GM23338 (cell line): ENCODE measurements at regions not wholly inside any gene's neighbourhood (a gene's known extent, or its start where the extent isn't known, plus 50 kb on each side); places are given as distances from the start of the nearest gene placed in this dataset.

ENCODE experiments used
- ATAC-seq: fragments of 200-7000 bp; cut with Tn5 transposase; 3 replicates; pipeline ENCODE4 v1.9.1; 2020
- DNase-seq: peaks from one replicate; pipeline ENCODE4 v3.0.0-alpha.2; 2015; ENCODE audit warnings: low spot score
- H2AFZ ChIP-seq: fragments of 200-600 bp; sonication (generic); 2 replicates; pipeline ENCODE4 v1.8.0; 2016; ENCODE audit warnings: antibody characterized with exemption, mild to moderate bottlenecking, moderate library complexity
- H3F3A ChIP-seq: fragments of 200-600 bp; sonication (generic); replicated peaks from 2 replicates; pipeline ENCODE4 v1.8.0; 2017; ENCODE audit warnings: antibody characterized with exemption, mixed run types, low read depth
- H3K27ac ChIP-seq: fragments of 200-600 bp; sonication (generic); 2 replicates; pipeline ENCODE4 v1.6.1; 2016; ENCODE audit warnings: low read depth
- H3K27me3 ChIP-seq: fragments of 200-600 bp; sonication (generic); 2 replicates; pipeline ENCODE4 v1.8.0; 2016; ENCODE audit warnings: mild to moderate bottlenecking, mixed run types, moderate library complexity; ENCODE audit not compliant: insufficient read depth
- H3K36me3 ChIP-seq: fragments of 200-600 bp; sonication (generic); 2 replicates; pipeline ENCODE4 v1.8.0; 2016; ENCODE audit warnings: mild to moderate bottlenecking; ENCODE audit not compliant: insufficient read depth
- H3K4me1 ChIP-seq: fragments of 200-600 bp; sonication (generic); 2 replicates; pipeline ENCODE4 v1.8.0; 2016; ENCODE audit warnings: mild to moderate bottlenecking, moderate library complexity; ENCODE audit not compliant: insufficient read depth
- H3K4me2 ChIP-seq: fragments of 200-600 bp; sonication (generic); 2 replicates; pipeline ENCODE4 v1.7.1; 2017; ENCODE audit warnings: mixed run types
- H3K4me3 ChIP-seq: fragments of 200-600 bp; sonication (generic); 2 replicates; pipeline ENCODE4 v1.6.1; 2016; ENCODE audit warnings: mixed run types
- H3K79me2 ChIP-seq: fragments of 200-600 bp; sonication (generic); replicated peaks from 2 replicates; pipeline ENCODE4 v1.8.0; 2017; ENCODE audit warnings: mild to moderate bottlenecking; ENCODE audit not compliant: insufficient read depth
- H3K9me2 ChIP-seq: fragments of 200-600 bp; sonication (generic); 2 replicates; pipeline ENCODE4 v1.8.0; 2017; ENCODE audit not compliant: insufficient read depth
- H4K20me1 ChIP-seq: fragments of 200-600 bp; sonication (generic); replicated peaks from 2 replicates; pipeline ENCODE4 v1.8.0; 2017; ENCODE audit warnings: mild to moderate bottlenecking; ENCODE audit not compliant: insufficient read depth
- H3K27ac Mint-ChIP-seq: 2 replicates; pipeline ENCODE4 v1.8.0; 2020; ENCODE audit warnings: inconsistent platforms, mild to moderate bottlenecking, moderate library complexity, mixed read lengths
- H3K27me3 Mint-ChIP-seq: 3 replicates; pipeline ENCODE4 v1.8.0; 2022; ENCODE audit warnings: low read depth, mild to moderate bottlenecking, moderate library complexity, mixed read lengths, inconsistent platforms; ENCODE audit not compliant: insufficient read depth, poor library complexity
- H3K36me3 Mint-ChIP-seq: 3 replicates; pipeline ENCODE4 v1.8.0; 2021; ENCODE audit warnings: low read depth, mild to moderate bottlenecking, inconsistent platforms, moderate library complexity, mixed read lengths
- H3K4me1 Mint-ChIP-seq: 3 replicates; pipeline ENCODE4 v1.8.0; 2020; ENCODE audit warnings: mild to moderate bottlenecking, inconsistent platforms, mixed read lengths
- H3K4me3 Mint-ChIP-seq: 3 replicates; pipeline ENCODE4 v1.8.0; 2021; ENCODE audit warnings: moderate library complexity, mild to moderate bottlenecking, inconsistent platforms, mixed read lengths
- H3K9me3 Mint-ChIP-seq: 3 replicates; pipeline ENCODE4 v1.8.0; 2020; ENCODE audit warnings: moderate library complexity, mild to moderate bottlenecking, inconsistent platforms, mixed read lengths
- CREB1 ChIP-seq: fragments of 250-450 bp; sonication (Bioruptor Pico); IDR thresholded peaks from 2 replicates; pipeline ENCODE4 v1.5.0; 2020; ENCODE audit warnings: low read depth, mild to moderate bottlenecking, moderate library complexity
- ETS1 ChIP-seq: IDR thresholded peaks from 2 replicates; pipeline ENCODE4 v1.6.1; 2016; ENCODE audit warnings: antibody characterized with exemption
- EZH2 ChIP-seq: fragments of 200-600 bp; sonication (generic); IDR thresholded peaks from one replicate; pipeline ENCODE4 v1.8.0; 2017; ENCODE audit warnings: antibody characterized with exemption, mild to moderate bottlenecking, low read depth; ENCODE audit not compliant: unreplicated experiment
- EZH2phosphoT487 ChIP-seq: fragments of 200-600 bp; sonication (generic); IDR thresholded peaks from one replicate; pipeline ENCODE4 v1.8.1; 2018; ENCODE audit warnings: antibody characterized with exemption; ENCODE audit not compliant: unreplicated experiment
- JUNB ChIP-seq: IDR thresholded peaks from one replicate; pipeline ENCODE4 v1.6.1; 2016; ENCODE audit warnings: antibody characterized with exemption; ENCODE audit not compliant: unreplicated experiment
- NANOG ChIP-seq: IDR thresholded peaks from 2 replicates; pipeline ENCODE4 v1.6.1; 2016; ENCODE audit warnings: antibody characterized with exemption, borderline replicate concordance
- POLR2AphosphoS5 ChIP-seq: IDR thresholded peaks from 2 replicates; pipeline ENCODE4 v1.6.1; 2016; ENCODE audit warnings: antibody characterized with exemption, low read depth
- REST ChIP-seq: IDR thresholded peaks from one replicate; pipeline ENCODE4 v1.6.1; 2018; ENCODE audit warnings: antibody characterized with exemption; ENCODE audit not compliant: unreplicated experiment
- STAT1 ChIP-seq: IDR thresholded peaks from one replicate; pipeline ENCODE4 v1.6.1; 2016; ENCODE audit warnings: antibody characterized with exemption; ENCODE audit not compliant: unreplicated experiment
- ZNF114 ChIP-seq: fragments of 250-450 bp; sonication (Bioruptor Pico); IDR thresholded peaks from 2 replicates; pipeline ENCODE4 v1.5.0; 2020; ENCODE audit warnings: mild to moderate bottlenecking, moderate library complexity
- ZNF331 ChIP-seq: fragments of 250-450 bp; sonication (Bioruptor Pico); IDR thresholded peaks from 2 replicates; pipeline ENCODE4 v1.5.0; 2020; ENCODE audit warnings: low read depth, mild to moderate bottlenecking, moderate library complexity
- ZNF462 ChIP-seq: fragments of 250-450 bp; sonication (Bioruptor Pico); IDR thresholded peaks from 2 replicates; pipeline ENCODE4 v1.5.0; 2020; ENCODE audit warnings: mild to moderate bottlenecking, moderate library complexity
- TF ChIP-seq, protein P1 (sequence below), 2 experiments: fragments of 200-600 bp in 1 of 2; sonication (generic) in 1 of 2; conservative IDR thresholded peaks; 2 replicates each; pipeline versions ENCODE4 v1.5.1 to v1.6.1; 2016 to 2017; ENCODE audit warnings: antibody characterized with exemption in 2 of 2, low read depth in 2 of 2, mild to moderate bottlenecking in 2 of 2, moderate library complexity in 1 of 2

- no peaks in the 10 kb centered on the region for H3K79me2 ChIP-seq
- no peaks in the 10 kb centered on the region for H3K27me3 ChIP-seq
- Mint-ChIP-seq H3K27ac (no peak overlapping the region), H3K4me1 (peaks cover 13% of the 10 kb centered on the region), H3K4me3 (no peak overlapping the region), H3K9me3 (peaks cover 9% of the 10 kb centered on the region), H3K27me3 (peaks cover 9% of the 10 kb centered on the region), H3K36me3 (peaks cover 7% of the 10 kb centered on the region; the same call in 2 of the 3 replicates)
- no peaks in the 10 kb centered on the region for H3F3A ChIP-seq
- H3K4me1 ChIP-seq = no peaks in the 10 kb centered on the region
- no peaks in the 10 kb centered on the region for H3K36me3 ChIP-seq
- ATAC-seq (no peak), DNase-seq (no peak)
- no peak overlapping the region for H3K4me3 ChIP-seq
- H3K4me2 ChIP-seq = no peak overlapping the region
- no peaks in the 10 kb centered on the region for H3K9me2 ChIP-seq
- TF ChIP-seq NANOG = no peak
- TF ChIP-seq CREB1 (CRISPR knock-in tag) = no peak
- no peak for TF ChIP-seq REST
- TF ChIP-seq ZNF114 (CRISPR knock-in tag) = no peak
- no peak for TF ChIP-seq ZNF462
- no peak for TF ChIP-seq STAT1
- TF ChIP-seq ZNF331 = no peak
- no peak for TF ChIP-seq ETS1
- no peak for TF ChIP-seq EZH2
- TF ChIP-seq, protein P1, sequence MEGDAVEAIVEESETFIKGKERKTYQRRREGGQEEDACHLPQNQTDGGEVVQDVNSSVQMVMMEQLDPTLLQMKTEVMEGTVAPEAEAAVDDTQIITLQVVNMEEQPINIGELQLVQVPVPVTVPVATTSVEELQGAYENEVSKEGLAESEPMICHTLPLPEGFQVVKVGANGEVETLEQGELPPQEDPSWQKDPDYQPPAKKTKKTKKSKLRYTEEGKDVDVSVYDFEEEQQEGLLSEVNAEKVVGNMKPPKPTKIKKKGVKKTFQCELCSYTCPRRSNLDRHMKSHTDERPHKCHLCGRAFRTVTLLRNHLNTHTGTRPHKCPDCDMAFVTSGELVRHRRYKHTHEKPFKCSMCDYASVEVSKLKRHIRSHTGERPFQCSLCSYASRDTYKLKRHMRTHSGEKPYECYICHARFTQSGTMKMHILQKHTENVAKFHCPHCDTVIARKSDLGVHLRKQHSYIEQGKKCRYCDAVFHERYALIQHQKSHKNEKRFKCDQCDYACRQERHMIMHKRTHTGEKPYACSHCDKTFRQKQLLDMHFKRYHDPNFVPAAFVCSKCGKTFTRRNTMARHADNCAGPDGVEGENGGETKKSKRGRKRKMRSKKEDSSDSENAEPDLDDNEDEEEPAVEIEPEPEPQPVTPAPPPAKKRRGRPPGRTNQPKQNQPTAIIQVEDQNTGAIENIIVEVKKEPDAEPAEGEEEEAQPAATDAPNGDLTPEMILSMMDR (conservative IDR thresholded peaks at IDR 0.05; ENCODE audit: low read depth in 2 of 2) = no peak
- TF ChIP-seq POLR2AphosphoS5 = no peak
- no peak for TF ChIP-seq JUNB
- no peak for TF ChIP-seq EZH2phosphoT487
- no peak overlapping the region for H2AFZ ChIP-seq
- no peaks in the 10 kb centered on the region for H4K20me1 ChIP-seq
- H3K27ac ChIP-seq = no peak overlapping the region
These were observed 97.3 kb downstream of the PDGFA start for GRCh38 chr7:422191-422885.
